Colonic mucosa (tissue), 4 donors: ENCODE measurements at regions not wholly inside any gene's neighbourhood (a gene's known extent, or its start where the extent isn't known, plus 50 kb on each side); places are given as distances from the start of the nearest gene placed in this dataset.

Experiments used
- DNase-seq: peaks from one replicate; pipeline ENCODE4 v3.0.0-alpha.2; 2020
- H3K27ac ChIP-seq: fragments of 200-600 bp; one replicate; pipeline ENCODE4 v1.8.0; 2021
- H3K27me3 ChIP-seq: fragments of 200-600 bp; one replicate; pipeline ENCODE4 v1.8.0; 2021
- H3K36me3 ChIP-seq: fragments of 200-600 bp; one replicate; pipeline ENCODE4 v1.8.0; 2021
- H3K4me1 ChIP-seq: fragments of 200-600 bp; one replicate; pipeline ENCODE4 v1.8.0; 2021; ENCODE audit warnings: mild to moderate bottlenecking
- H3K4me3 ChIP-seq: fragments of 200-600 bp; one replicate; pipeline ENCODE4 v1.8.0; 2021
- H3K9ac ChIP-seq, 2 donors: one replicate each; pipeline ENCODE4 v1.7.0; 2013; ENCODE audit warnings: control low read depth in 2 of 2, low read depth in 2 of 2, low read length in 2 of 2
- H3K9me3 ChIP-seq: fragments of 200-600 bp; one replicate; pipeline ENCODE4 v1.8.0; 2021
- CTCF ChIP-seq: fragments of 200-600 bp; IDR thresholded peaks from one replicate; pipeline ENCODE4 v1.8.0; 2022; ENCODE audit warnings: antibody characterized with exemption, mild to moderate bottlenecking
- intact Hi-C: fragments of 100-400 bp; cut with DNase I; formaldehyde crosslinking; loops from one replicate; pipeline ENCODE4 v1.14.1; 2022
- donor health status: healthy.
- donor health status: DM: no; HTN: no; CAD: no.
- donor health status: DM: no; HTN: no; CAD: no.

GRCh38 chr12:97994746-97995484, 520.5 kb upstream of the TMPO start:
- no peaks in the 10 kb centered on the region for H3K27me3 ChIP-seq
- DNase-seq, result no peak
- no peaks in the 10 kb centered on the region for H3K36me3 ChIP-seq
- no peak for TF ChIP-seq CTCF
- intact Hi-C loops, result no loop called here
- H3K4me3 ChIP-seq, result no peak overlapping the region
- no peak overlapping the region for H3K9ac ChIP-seq
- H3K9me3 ChIP-seq, result no peaks in the 10 kb centered on the region
- H3K27ac ChIP-seq, result no peak overlapping the region
- H3K4me1 ChIP-seq, result no peaks in the 10 kb centered on the region

GRCh38 chr12:97995559-97995958, 519.8 kb upstream of the TMPO start:
- H3K4me1 ChIP-seq, result no peaks in the 10 kb centered on the region
- H3K36me3 ChIP-seq, result no peaks in the 10 kb centered on the region
- no peak for TF ChIP-seq CTCF
- H3K9me3 ChIP-seq, result no peaks in the 10 kb centered on the region
- no peak overlapping the region for H3K9ac ChIP-seq
- no peak overlapping the region for H3K4me3 ChIP-seq
- H3K27me3 ChIP-seq, result no peaks in the 10 kb centered on the region
- no peak for DNase-seq
- intact Hi-C loops, result no loop called here
- no peak overlapping the region for H3K27ac ChIP-seq

GRCh38 chr12:98001430-98001829, 514.0 kb upstream of the TMPO start:
- H3K4me1 ChIP-seq, result no peaks in the 10 kb centered on the region
- no peaks in the 10 kb centered on the region for H3K9me3 ChIP-seq
- no peak overlapping the region for H3K27ac ChIP-seq
- no peak for TF ChIP-seq CTCF
- intact Hi-C loops, result no loop called here
- no peaks in the 10 kb centered on the region for H3K36me3 ChIP-seq
- H3K9ac ChIP-seq, result no peak overlapping the region
- no peak overlapping the region for H3K4me3 ChIP-seq
- DNase-seq, result no peak
- H3K27me3 ChIP-seq, result no peaks in the 10 kb centered on the region

- Histone ChIP-seq H3K27ac (no peak overlapping the region), H3K4me1 (no peaks in the 10 kb centered on the region), H3K27me3 (no peaks in the 10 kb centered on the region), H3K36me3 (no peaks in the 10 kb centered on the region), H3K9me3 (no peaks in the 10 kb centered on the region), H3K9ac (no peak overlapping the region), H3K4me3 (no peak overlapping the region)
- TF ChIP-seq CTCF, result no peak
- peak; percentile 24 for DNase-seq
- intact Hi-C loops, result no loop called here
Measured at GRCh38 chr12:98002887-98003493, 512.4 kb upstream of the TMPO start.

- Histone ChIP-seq H3K4me3 (no peak overlapping the region), H3K27ac (no peak overlapping the region), H3K27me3 (no peaks in the 10 kb centered on the region), H3K4me1 (no peaks in the 10 kb centered on the region), H3K9me3 (no peaks in the 10 kb centered on the region), H3K36me3 (no peaks in the 10 kb centered on the region), H3K9ac (no peak overlapping the region)
- intact Hi-C loops, result no loop called here
- no peak for TF ChIP-seq CTCF
- DNase-seq, result no peak
Measured at GRCh38 chr12:98007963-98008362, 507.4 kb upstream of the TMPO start.
